HepG2 (cell line): ENCODE measurements at regions not wholly inside any gene's neighbourhood (a gene's known extent, or its start where the extent isn't known, plus 50 kb on each side); places are given as distances from the start of the nearest gene placed in this dataset.

Experiments used
- HMG20B ChIP-seq: conservative IDR thresholded peaks from 2 replicates; pipeline ENCODE4 v1.6.1; 2016; ENCODE audit warnings: missing genetic modification reagents, missing compliant biosample characterization
- JDP2 ChIP-seq: sonication (generic); formaldehyde crosslinking; IDR thresholded peaks from 2 replicates; pipeline ENCODE4 v1.8.1; 2022; ENCODE audit warnings: missing genetic modification reagents, borderline replicate concordance
- RBM39 ChIP-seq: fragments of 200-400 bp; formaldehyde crosslinking; IDR thresholded peaks from one replicate; pipeline ENCODE4 v1.6.1; 2018; ENCODE audit warnings: antibody characterized with exemption, mild to moderate bottlenecking, low read depth, low read length; ENCODE audit not compliant: poor library complexity, severe bottlenecking
- ZFYVE20 ChIP-seq: sonication (generic); formaldehyde crosslinking; IDR thresholded peaks from 2 replicates; pipeline ENCODE4 v1.8.0; 2023; ENCODE audit warnings: low read depth, mild to moderate bottlenecking, moderate library complexity, missing genetic modification reagents, borderline replicate concordance
- ZNF335 ChIP-seq: sonication (generic); formaldehyde crosslinking; IDR thresholded peaks from 2 replicates; pipeline ENCODE4 v1.4.0; 2020; ENCODE audit warnings: missing genetic modification reagents
- TF ChIP-seq, protein P1 (sequence below): sonication (generic); formaldehyde crosslinking; IDR thresholded peaks from 2 replicates; pipeline ENCODE4 v1.4.0; 2020; ENCODE audit warnings: mild to moderate bottlenecking, missing genetic modification reagents
- TF ChIP-seq, protein P2 (sequence below): sonication (generic); formaldehyde crosslinking; IDR thresholded peaks from 2 replicates; pipeline ENCODE4 v1.4.0; 2020; ENCODE audit warnings: mild to moderate bottlenecking, missing genetic modification reagents
- TF ChIP-seq, protein P3 (sequence below): sonication (generic); formaldehyde crosslinking; IDR thresholded peaks from 2 replicates; pipeline ENCODE4 v1.5.0; 2020; ENCODE audit warnings: mild to moderate bottlenecking, missing genetic modification reagents, borderline replicate concordance
- TF ChIP-seq, protein P4 (sequence below): sonication (generic); formaldehyde crosslinking; conservative IDR thresholded peaks from 2 replicates; pipeline ENCODE4 v1.4.0; 2020; ENCODE audit warnings: missing genetic modification reagents

DNA sequence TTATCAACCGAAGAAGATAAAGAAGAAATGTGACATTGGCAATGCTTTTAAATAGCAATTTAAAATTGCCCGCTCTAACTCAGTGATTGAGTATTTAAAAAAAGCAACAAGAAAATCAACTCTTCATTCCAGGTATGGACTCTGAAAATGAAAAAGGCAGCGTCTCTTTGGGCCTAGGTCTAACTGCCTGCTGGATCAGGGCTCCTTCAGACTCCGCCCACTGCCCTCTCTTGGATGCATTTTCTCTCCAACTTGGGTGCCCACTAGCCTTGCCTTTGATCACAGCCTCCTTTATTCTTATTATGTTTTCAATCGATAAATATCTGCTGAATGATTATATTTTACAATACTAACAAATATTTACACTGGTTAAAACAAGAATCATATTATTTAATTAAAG is 268.9 kb downstream of the MRPL39 start (continued):
- TF ChIP-seq, protein P1, sequence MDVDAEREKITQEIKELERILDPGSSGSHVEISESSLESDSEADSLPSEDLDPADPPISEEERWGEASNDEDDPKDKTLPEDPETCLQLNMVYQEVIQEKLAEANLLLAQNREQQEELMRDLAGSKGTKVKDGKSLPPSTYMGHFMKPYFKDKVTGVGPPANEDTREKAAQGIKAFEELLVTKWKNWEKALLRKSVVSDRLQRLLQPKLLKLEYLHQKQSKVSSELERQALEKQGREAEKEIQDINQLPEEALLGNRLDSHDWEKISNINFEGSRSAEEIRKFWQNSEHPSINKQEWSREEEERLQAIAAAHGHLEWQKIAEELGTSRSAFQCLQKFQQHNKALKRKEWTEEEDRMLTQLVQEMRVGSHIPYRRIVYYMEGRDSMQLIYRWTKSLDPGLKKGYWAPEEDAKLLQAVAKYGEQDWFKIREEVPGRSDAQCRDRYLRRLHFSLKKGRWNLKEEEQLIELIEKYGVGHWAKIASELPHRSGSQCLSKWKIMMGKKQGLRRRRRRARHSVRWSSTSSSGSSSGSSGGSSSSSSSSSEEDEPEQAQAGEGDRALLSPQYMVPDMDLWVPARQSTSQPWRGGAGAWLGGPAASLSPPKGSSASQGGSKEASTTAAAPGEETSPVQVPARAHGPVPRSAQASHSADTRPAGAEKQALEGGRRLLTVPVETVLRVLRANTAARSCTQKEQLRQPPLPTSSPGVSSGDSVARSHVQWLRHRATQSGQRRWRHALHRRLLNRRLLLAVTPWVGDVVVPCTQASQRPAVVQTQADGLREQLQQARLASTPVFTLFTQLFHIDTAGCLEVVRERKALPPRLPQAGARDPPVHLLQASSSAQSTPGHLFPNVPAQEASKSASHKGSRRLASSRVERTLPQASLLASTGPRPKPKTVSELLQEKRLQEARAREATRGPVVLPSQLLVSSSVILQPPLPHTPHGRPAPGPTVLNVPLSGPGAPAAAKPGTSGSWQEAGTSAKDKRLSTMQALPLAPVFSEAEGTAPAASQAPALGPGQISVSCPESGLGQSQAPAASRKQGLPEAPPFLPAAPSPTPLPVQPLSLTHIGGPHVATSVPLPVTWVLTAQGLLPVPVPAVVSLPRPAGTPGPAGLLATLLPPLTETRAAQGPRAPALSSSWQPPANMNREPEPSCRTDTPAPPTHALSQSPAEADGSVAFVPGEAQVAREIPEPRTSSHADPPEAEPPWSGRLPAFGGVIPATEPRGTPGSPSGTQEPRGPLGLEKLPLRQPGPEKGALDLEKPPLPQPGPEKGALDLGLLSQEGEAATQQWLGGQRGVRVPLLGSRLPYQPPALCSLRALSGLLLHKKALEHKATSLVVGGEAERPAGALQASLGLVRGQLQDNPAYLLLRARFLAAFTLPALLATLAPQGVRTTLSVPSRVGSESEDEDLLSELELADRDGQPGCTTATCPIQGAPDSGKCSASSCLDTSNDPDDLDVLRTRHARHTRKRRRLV (CRISPR knock-in tag) = no peak
- no peak for TF ChIP-seq RBM39
- TF ChIP-seq, protein P2, sequence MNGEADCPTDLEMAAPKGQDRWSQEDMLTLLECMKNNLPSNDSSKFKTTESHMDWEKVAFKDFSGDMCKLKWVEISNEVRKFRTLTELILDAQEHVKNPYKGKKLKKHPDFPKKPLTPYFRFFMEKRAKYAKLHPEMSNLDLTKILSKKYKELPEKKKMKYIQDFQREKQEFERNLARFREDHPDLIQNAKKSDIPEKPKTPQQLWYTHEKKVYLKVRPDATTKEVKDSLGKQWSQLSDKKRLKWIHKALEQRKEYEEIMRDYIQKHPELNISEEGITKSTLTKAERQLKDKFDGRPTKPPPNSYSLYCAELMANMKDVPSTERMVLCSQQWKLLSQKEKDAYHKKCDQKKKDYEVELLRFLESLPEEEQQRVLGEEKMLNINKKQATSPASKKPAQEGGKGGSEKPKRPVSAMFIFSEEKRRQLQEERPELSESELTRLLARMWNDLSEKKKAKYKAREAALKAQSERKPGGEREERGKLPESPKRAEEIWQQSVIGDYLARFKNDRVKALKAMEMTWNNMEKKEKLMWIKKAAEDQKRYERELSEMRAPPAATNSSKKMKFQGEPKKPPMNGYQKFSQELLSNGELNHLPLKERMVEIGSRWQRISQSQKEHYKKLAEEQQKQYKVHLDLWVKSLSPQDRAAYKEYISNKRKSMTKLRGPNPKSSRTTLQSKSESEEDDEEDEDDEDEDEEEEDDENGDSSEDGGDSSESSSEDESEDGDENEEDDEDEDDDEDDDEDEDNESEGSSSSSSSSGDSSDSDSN (CRISPR knock-in tag) = no peak
- TF ChIP-seq HMG20B (CRISPR knock-in tag) = no peak
- TF ChIP-seq JDP2 = no peak
- no peak for TF ChIP-seq ZFYVE20
- no peak for TF ChIP-seq ZNF335 (CRISPR knock-in tag)
- TF ChIP-seq, protein P3, sequence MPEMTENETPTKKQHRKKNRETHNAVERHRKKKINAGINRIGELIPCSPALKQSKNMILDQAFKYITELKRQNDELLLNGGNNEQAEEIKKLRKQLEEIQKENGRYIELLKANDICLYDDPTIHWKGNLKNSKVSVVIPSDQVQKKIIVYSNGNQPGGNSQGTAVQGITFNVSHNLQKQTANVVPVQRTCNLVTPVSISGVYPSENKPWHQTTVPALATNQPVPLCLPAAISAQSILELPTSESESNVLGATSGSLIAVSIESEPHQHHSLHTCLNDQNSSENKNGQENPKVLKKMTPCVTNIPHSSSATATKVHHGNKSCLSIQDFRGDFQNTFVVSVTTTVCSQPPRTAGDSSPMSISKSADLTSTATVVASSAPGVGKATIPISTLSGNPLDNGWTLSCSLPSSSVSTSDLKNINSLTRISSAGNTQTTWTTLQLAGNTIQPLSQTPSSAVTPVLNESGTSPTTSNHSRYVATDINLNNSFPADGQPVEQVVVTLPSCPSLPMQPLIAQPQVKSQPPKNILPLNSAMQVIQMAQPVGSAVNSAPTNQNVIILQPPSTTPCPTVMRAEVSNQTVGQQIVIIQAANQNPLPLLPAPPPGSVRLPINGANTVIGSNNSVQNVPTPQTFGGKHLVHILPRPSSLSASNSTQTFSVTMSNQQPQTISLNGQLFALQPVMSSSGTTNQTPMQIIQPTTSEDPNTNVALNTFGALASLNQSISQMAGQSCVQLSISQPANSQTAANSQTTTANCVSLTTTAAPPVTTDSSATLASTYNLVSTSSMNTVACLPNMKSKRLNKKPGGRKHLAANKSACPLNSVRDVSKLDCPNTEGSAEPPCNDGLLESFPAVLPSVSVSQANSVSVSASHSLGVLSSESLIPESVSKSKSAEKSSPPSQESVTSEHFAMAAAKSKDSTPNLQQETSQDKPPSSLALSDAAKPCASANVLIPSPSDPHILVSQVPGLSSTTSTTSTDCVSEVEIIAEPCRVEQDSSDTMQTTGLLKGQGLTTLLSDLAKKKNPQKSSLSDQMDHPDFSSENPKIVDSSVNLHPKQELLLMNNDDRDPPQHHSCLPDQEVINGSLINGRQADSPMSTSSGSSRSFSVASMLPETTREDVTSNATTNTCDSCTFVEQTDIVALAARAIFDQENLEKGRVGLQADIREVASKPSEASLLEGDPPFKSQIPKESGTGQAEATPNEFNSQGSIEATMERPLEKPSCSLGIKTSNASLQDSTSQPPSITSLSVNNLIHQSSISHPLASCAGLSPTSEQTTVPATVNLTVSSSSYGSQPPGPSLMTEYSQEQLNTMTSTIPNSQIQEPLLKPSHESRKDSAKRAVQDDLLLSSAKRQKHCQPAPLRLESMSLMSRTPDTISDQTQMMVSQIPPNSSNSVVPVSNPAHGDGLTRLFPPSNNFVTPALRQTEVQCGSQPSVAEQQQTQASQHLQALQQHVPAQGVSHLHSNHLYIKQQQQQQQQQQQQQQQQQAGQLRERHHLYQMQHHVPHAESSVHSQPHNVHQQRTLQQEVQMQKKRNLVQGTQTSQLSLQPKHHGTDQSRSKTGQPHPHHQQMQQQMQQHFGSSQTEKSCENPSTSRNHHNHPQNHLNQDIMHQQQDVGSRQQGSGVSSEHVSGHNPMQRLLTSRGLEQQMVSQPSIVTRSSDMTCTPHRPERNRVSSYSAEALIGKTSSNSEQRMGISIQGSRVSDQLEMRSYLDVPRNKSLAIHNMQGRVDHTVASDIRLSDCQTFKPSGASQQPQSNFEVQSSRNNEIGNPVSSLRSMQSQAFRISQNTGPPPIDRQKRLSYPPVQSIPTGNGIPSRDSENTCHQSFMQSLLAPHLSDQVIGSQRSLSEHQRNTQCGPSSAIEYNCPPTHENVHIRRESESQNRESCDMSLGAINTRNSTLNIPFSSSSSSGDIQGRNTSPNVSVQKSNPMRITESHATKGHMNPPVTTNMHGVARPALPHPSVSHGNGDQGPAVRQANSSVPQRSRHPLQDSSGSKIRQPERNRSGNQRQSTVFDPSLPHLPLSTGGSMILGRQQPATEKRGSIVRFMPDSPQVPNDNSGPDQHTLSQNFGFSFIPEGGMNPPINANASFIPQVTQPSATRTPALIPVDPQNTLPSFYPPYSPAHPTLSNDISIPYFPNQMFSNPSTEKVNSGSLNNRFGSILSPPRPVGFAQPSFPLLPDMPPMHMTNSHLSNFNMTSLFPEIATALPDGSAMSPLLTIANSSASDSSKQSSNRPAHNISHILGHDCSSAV (CRISPR knock-in tag) = no peak
- TF ChIP-seq, protein P4, sequence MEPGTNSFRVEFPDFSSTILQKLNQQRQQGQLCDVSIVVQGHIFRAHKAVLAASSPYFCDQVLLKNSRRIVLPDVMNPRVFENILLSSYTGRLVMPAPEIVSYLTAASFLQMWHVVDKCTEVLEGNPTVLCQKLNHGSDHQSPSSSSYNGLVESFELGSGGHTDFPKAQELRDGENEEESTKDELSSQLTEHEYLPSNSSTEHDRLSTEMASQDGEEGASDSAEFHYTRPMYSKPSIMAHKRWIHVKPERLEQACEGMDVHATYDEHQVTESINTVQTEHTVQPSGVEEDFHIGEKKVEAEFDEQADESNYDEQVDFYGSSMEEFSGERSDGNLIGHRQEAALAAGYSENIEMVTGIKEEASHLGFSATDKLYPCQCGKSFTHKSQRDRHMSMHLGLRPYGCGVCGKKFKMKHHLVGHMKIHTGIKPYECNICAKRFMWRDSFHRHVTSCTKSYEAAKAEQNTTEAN (CRISPR knock-in tag) = no peak
